ENCODE measurements at regions not wholly inside any gene's neighbourhood (a gene's known extent, or its start where the extent isn't known, plus 50 kb on each side); places are given as distances from the start of the nearest gene placed in this dataset.
"Not testable (repeated sequence)": the region's sequence is repeated elsewhere in the genome, so short reads cannot be mapped to it uniquely, and the experiment has no call there.

DNA sequence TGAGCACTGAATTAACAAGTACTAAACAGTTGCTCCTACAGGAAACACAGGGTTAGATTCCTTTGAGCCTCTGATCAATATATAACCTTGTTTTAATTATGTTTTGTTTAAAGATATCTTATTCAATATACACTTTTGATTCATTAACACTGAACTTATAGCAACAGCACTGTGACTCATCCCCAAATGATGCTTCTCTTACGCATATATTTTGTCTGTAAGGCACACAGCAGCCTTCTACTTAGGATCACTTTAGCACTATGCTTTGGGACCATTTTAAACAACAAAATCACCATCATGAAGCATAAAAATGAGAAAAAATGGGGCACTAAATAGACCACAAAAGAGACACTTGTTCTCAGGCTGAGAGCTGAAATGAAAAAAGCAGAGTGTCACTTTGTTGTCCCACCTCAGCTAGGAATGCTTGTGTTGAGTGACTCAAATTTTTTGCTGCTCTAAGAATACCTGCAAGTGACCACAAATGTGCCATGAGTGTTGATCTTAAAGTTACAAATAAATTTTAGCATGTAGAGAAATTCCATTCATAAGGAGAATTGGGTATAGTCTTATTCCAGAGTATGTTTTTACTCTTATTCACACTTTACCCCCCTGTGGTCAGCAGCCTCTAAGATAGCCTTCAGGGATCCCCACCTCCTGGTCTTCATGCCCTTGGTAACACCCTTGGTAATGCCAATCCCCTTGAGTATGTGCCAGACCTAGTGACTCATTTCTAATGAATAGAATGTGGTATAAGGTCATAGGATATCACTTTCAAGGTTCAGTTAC is 252.7 kb upstream of the IL12B start:
- TF ChIP-seq, protein P1, sequence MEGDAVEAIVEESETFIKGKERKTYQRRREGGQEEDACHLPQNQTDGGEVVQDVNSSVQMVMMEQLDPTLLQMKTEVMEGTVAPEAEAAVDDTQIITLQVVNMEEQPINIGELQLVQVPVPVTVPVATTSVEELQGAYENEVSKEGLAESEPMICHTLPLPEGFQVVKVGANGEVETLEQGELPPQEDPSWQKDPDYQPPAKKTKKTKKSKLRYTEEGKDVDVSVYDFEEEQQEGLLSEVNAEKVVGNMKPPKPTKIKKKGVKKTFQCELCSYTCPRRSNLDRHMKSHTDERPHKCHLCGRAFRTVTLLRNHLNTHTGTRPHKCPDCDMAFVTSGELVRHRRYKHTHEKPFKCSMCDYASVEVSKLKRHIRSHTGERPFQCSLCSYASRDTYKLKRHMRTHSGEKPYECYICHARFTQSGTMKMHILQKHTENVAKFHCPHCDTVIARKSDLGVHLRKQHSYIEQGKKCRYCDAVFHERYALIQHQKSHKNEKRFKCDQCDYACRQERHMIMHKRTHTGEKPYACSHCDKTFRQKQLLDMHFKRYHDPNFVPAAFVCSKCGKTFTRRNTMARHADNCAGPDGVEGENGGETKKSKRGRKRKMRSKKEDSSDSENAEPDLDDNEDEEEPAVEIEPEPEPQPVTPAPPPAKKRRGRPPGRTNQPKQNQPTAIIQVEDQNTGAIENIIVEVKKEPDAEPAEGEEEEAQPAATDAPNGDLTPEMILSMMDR (conservative IDR thresholded peaks at IDR 0.05; ENCODE audit: low read depth, low read length), result no peak
- no peak overlapping the region for H3K4me3 ChIP-seq (ENCODE audit: low read depth, low read length)
- DNase-seq (ENCODE audit: low read depth), result no peak

DNA sequence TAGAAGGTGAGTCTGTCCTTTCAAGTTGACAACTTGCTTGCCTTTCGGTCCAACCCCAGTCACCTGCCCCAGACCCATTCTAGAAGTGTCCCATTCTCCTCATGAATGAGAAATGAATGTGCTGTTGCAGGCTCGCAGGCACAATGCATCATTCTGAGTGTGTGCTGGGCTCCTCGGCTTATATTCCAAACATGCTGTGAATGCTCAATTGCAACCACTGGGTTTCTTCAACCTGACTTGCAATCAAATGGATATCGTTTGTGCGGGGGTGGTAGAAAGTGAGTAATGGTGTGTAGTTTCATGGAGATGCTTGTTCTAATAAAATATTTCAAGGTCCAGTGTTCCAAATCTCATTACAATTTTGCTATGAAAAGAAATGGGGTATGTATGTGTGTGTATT is 256.6 kb upstream of the IL12B start:
- TF ChIP-seq, protein P1 (conservative IDR thresholded peaks at IDR 0.05; ENCODE audit: low read depth, low read length), result no peak
- H3K4me3 ChIP-seq (ENCODE audit: low read depth, low read length), result no peak overlapping the region
- DNase-seq (ENCODE audit: low read depth), result no peak

DNA sequence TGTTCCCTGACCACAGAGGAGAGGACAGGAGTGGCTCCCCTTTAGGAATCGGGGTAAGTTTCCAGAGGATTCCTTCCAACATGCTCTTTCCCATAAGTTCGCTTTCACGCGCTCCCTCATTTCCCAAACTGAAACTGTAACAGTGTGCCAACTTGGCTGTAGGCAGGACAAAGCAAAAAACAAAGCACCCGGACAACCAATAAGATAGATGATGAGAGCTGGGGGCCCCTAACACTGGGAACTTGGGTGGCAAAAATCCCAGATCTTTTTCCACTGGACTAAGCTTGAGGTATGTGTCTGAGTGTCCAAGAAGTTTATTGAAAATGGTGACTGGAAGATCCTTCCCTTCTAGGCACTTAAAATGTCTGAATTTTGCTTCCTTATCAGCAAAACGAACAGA is 258.7 kb upstream of the IL12B start:
- no peak for DNase-seq (ENCODE audit: low read depth)
- TF ChIP-seq, protein P1 (conservative IDR thresholded peaks at IDR 0.05; ENCODE audit: low read depth, low read length), result no peak
- no peak overlapping the region for H3K4me3 ChIP-seq (ENCODE audit: low read depth, low read length)

DNA sequence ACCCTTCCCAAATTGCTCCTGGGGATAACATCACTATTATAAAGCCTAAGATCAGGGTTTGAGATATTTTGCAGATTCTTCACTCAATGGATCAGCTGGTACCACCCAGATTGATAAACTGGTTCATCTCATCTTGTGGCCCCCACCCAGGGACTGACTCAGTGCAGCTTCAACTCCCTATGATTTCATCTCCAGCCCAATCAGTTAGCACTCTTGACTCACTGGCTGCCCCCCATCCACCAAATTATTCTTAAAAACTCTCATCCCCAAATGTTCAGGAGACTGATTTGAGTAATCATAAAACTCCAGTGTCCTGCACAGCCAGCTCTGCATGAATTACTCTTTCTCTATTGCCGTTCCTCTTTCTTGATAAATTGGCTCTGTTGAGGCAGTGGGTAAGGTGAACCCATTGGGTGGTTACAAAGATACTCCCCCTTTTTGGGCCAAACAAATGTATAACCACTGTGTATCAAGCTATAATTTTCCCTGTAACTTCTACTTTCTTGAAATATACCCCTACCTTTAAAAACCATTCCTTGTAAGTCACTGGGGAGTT is 263.3 kb upstream of the IL12B start:
- TF ChIP-seq, protein P1 (conservative IDR thresholded peaks at IDR 0.05; ENCODE audit: low read depth, low read length), result no peak
- no peak overlapping the region for H3K4me3 ChIP-seq (ENCODE audit: low read depth, low read length)
- DNase-seq (ENCODE audit: low read depth), result no peak

DNA sequence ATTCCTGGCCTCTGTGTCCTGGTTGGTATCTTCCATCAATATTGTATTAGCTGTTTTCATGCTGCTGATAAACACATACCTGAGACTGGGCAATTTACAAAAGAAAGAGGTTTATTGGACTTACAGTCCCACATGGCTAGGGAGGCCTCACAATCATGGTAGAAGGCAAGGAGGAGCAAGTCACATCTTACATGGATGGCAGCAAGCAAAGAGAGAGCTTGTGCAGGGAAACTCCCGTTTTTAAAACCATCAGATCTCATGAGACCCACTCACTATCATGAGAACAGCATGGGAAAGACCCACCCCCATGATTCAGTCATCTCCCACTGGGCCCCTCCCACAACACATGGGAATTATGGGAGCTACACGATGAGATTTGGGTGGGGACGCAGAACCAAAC is 265.3 kb upstream of the IL12B start:
- not testable (repeated sequence) for DNase-seq (ENCODE audit: low read depth); H3K4me3 ChIP-seq (ENCODE audit: low read depth, low read length)

DNA sequence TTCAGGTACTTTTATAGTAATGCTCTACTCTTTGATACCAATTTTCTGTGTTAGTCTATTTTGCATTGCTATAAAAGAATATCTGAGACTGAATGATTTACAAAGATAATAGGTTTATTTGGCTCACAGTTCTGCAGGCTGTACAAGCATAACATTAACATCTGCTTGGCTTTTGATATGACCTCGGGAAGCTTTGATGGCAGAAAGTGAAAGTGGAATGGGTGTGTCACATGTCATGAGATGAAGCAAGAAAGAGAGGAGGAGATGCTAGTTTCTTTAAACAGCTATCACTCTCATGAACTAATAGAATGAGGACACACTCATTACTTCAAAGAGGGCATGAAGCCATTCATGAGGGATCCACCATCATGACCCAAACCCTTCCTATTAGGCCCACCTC is 270.9 kb upstream of the IL12B start:
- no peak overlapping the region for H3K4me3 ChIP-seq (ENCODE audit: low read depth, low read length)
- TF ChIP-seq, protein P1 (conservative IDR thresholded peaks at IDR 0.05; ENCODE audit: low read depth, low read length), result no peak
- no peak for DNase-seq (ENCODE audit: low read depth)

DNA sequence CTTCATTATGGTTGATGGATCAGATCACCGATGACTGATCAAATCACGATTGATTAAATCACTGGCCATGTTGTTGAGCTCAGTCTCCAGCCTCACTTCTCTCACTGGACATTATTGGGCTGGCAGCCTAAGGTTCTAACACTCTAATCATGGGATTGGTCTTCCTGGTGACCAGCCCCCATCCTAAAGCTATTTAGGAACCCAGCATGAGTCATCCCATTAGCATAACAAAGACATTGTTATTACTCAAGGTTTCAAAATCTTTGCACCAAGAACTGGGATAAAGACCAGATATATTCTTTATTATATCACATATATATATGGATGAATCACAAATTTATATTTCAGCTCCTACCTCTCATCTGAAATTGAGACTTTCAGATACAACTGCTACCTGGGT is 272.1 kb upstream of the IL12B start:
- TF ChIP-seq, protein P1 (conservative IDR thresholded peaks at IDR 0.05; ENCODE audit: low read depth, low read length), result no peak
- no peak for DNase-seq (ENCODE audit: low read depth)
- no peak overlapping the region for H3K4me3 ChIP-seq (ENCODE audit: low read depth, low read length)
